Islet of Langerhans (tissue), 1 donor: ENCODE measurements at regions not wholly inside any gene's neighbourhood (a gene's known extent, or its start where the extent isn't known, plus 50 kb on each side); places are given as distances from the start of the nearest gene placed in this dataset.
"Not testable (repeated sequence)": the region's sequence is repeated elsewhere in the genome, so short reads cannot be mapped to it uniquely, and the experiment has no call there.

Experiments used
- FAIRE-seq: peaks from one replicate; lab custom pipeline; 2011; peaks lifted over from hg19 to GRCh38; lab: Jason Lieb, UNC

DNA sequence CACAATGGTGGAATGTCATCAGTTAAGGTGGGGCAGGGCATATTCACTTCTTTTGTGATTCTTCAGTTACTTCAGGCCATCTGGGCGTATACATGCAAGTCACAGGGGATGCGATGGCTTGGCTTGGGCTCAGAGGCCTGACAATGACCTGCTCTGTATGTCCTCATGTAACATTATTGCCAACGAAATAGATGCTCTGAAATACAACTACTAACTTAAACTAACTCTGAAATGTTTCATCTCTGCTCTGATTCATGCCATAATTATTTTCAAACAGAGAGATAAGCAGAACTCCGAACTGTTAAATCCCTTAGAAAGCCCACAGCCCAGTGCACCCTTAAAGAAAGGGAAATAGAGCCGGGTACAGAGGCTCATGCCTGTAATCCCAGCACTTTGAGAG is 832.7 kb upstream of the PRKX start:
- not testable (repeated sequence) for FAIRE-seq

DNA sequence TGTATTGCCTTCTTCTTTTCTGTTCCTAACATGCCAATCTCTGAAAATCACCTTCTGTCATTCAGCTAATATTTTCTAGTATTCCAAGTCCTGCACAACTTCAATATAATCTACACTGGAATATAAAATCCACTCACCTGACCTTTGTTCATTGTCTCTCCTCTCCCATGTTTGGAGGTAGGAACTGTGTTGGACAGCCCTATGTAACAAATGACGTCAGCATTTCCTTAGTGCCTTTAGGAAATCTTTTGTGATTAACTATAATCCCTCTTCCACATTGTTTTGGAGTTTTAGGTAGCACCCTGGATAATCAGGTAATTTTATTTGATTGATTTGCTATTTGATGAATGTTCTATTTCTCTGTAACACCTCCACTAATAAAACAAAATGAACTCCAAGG is 814.8 kb upstream of the PRKX start:
- no peak for FAIRE-seq

DNA sequence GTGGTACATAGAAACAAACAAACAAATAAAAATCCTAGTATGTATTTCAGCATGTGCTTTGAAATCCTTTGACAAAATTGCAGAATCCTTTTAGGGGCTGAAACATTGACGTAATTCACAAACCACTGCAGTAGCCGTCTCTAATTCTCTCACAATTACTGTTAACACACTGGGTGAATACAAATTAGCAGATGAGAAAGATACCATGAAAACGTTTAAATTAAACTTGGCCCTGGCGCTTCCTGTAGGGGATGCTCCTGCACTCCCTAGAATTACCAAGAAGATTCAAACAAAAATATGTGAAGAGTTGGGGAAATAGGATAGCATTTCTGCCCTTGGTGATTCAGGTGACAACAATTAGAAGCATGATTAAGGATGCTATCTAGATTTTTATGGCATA is 772.5 kb upstream of the PRKX start:
- no peak for FAIRE-seq

DNA sequence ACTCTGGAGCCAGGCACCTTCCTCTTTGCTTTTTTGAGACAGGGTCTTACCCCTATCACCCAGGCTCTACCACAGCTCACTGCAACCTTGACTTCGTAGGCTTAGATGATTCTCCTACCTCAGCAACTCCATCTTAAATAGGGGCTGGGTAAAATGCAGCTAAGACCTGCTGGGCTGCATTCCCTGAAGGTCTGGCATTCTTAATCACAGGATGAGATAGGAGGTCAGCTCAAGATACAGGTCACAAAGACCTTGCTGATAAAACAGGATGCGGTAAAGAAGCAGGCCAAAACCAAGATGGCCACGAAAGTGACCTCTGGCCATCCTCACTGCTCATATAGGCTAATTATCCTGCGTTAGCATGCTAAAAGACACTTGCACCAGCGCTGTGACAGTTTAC is 770.8 kb upstream of the PRKX start:
- FAIRE-seq: no peak

DNA sequence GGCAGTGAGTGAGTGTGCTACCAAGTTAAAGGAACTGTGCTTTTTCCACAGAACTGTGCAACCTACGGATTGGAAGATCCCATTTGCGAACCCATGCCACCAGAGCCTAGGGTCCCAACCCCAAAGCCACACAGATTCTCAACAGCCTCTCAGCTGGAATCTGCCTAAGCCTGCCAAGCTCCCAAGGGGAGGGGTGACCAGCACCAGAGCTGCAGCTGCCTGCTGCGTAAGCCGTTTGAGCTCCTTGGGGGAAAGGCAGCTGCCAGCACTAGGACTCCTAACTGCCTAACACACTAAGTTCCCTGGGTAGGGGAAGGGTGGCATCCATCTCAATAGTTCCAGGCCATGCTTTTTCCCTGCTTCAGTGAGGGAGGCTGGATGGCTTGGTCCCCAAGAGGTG is 738.1 kb upstream of the PRKX start:
- FAIRE-seq: no peak

DNA sequence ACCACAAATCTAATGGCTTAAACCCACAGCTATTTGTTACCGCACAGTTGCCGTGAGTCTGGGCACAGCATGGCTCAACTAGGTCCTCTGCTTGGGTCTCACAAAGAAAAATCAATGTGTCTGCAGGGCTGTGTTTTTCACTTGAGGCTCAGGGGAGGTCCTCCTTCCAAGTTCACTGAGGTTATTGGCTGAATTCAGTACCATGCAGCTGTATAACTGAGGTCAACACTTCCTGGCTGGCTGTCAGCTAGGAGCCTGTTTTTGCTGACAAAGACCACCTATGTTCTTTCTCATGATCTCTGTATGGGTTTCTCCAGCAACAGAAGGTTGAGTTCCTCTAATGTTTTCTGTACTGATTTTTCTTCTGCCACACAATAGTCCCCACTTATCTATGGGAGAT is 736.7 kb upstream of the PRKX start:
- no peak for FAIRE-seq

DNA sequence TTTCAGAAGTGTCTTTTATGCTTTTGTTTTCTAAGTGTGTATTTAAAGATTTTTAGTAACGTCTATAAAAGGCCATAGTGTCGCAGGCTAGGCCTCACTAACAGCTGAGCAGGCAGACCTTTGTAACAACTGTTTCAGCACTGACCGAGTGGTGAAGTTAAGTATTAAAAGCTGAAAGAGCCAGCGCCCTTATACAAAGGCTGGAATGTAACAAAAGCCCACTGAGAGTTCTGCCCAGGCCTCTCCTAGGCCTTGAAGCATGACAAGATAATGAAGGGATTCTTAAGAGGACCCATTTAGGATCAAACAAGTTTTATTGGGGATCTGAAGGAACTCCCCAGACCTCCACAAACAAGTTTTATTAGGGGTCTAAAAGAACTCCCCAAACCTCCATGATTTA is 722.5 kb upstream of the PRKX start:
- no peak for FAIRE-seq

DNA sequence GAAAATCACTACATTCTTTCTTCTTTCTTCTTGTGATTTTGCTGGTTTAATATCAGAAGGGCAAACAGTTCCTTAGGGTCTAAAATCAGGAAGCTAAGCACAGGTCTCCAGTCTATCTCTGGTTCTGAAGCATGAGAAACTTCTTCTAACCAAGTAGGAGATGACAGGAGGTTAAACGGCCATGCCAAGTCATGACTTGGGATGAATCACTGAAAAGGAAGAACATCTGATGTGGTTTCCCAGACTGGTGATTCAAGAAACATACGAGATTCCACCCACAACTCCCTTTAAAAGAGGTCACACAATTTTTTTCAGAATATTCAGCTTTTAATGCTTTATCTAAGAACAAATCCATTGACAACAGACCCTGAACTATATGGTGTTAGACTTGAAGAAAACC is 684.0 kb upstream of the PRKX start:
- FAIRE-seq: no peak

DNA sequence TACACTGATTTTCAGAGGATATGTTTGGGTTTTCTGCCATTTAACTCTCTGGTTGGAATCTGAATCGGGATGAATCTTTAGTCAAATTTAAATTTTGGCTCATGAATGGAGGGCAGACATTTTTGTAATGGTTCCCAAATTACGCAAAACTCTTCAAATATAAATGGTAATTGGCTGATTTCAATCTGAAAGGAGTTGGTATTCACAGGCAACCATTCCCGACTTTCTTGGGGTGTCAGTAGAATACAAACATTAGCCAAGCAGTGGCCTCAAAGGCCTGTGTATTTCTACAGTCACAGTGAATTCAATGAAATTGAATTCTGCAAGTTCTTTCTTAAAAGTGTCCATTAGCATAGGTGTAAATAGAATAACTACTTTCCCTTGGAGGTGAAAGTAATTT is 668.8 kb upstream of the PRKX start:
- no peak for FAIRE-seq

DNA sequence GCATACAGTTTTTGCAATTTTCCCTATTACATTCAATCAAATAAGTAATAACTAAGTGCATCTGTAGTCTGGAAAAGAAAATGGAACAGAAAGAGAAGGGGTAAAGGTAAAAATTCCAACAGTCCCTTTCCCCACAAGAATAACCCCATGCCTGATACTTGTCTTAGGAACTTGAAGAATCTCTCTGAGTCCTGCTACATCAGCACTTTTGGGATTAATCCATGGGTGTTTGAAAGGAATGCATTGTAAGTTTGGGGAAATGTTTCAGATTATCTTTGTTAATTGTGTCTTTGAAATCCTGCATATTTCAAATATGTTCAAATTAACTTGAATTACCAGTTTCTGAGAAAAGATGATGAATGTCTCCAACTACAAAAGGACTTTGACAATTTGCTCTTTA is 667.3 kb upstream of the PRKX start:
- no peak for FAIRE-seq

DNA sequence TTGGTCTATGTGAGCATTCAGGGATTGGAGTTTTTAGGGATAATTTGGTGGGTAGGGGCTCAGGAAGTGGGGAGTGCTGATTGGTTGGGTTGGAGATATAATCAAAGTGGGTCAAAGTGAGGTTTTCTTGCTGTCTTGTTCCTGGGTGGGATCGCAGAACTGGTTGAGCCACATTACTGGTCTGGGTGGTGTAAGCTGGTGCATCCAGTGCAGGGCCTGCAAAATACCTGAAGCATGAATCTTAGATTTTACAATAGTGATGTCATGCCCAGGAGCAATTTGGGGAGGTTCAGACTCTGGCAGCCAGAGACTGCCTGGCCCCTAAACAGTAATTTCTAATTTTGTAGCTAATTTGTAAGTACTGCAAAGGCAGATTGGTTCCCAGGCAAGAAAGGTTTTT is 665.6 kb upstream of the PRKX start:
- no peak for FAIRE-seq

DNA sequence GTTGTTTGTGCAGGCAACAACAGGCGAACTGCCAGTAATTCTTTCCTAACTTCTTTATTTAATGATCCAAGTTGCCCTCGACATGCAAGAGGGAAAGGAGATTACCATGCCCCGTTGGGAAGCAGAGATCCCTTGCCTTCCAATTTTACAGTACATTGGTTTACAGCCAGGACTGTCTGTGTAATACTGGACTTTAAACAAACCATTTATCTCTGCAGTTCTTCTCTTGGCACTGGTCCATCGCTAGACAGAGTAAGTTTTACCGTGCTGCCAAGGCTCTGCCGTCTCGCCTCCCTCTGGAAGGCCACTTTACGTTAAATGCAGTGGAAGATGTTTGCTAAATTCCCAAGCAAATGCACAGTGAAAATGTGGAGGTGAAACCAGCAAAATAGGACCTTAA is 660.3 kb upstream of the PRKX start:
- FAIRE-seq: no peak

DNA sequence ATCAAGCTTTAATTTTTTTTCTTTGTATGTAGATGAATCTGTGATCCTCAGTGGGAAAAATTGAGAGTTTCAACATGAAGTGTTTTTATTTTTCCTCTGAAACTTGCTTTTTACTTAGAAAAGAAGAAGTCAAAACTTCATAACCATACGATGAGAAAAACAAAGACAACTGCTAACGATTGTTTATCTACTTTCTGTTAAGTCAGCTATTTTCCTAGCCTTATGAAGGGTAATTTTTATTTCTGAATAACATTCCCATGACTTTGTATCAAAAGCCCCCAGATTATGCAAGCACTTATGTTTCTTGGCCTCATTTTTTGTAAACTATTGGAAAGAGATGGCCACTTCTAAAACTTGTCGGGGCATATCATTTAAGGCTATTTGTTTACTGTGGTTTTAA is 645.1 kb upstream of the PRKX start:
- no peak for FAIRE-seq

DNA sequence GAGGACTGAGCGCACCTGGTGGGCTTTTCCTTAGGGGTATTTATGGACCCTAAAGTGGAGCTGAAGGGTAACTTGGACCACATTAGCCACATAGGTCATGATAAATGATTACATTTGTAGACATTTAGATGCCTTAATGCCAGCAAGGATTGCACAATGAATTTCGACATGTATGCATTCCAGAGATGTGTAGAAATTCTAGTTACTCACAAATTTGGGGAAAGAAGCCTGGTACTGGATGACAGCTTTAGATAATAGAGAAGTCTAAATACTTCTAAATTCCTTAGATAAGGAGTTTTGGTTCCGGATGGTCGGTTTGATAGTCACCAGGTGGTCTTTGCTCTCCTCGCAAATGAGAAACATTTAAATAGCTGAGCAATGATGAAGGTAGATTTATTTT is 609.5 kb upstream of the PRKX start:
- FAIRE-seq: no peak

DNA sequence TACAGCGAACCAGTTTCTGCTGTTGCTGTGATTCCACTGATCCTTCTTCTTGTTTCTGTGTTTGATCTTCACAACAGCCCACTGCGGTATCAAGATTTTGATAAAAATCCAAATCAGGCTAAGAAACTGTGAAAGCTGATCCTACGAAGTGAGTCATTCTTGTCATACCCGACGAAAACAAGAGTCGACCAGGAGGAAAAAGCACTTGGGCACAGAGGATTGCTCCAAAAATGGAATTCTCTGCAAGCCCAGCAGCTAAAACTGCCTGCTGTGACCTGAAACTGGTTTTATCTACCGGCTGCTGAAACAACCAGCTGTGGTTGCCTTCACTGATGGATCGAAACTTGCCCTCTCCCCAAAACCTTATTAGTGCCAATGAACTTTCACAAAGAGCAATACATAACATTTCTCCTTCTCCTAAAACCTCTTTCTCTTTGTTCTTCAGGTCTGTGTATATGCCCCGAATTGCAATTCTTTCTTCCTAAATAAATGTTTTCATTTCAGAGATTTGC is 607.0 kb upstream of the PRKX start:
- no peak for FAIRE-seq

DNA sequence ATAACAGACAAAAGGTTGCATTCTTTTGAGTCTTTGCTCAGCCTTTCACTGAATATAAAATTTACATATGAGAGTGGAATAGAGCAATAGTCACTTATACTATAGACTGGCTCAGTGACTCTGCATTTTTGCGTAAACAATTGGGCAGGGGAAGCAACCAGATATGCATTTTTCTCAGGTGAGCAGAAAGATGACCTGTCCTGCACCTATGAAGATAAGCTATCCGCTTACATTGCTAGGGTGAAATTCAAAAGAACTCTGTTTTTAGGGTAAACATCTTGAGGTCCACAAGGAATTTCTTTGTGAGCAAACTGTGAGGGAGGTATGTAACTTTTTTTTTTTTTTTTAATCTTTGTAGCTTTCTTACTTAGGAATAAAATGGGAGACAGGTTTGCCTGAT is 602.4 kb upstream of the PRKX start:
- no peak for FAIRE-seq

DNA sequence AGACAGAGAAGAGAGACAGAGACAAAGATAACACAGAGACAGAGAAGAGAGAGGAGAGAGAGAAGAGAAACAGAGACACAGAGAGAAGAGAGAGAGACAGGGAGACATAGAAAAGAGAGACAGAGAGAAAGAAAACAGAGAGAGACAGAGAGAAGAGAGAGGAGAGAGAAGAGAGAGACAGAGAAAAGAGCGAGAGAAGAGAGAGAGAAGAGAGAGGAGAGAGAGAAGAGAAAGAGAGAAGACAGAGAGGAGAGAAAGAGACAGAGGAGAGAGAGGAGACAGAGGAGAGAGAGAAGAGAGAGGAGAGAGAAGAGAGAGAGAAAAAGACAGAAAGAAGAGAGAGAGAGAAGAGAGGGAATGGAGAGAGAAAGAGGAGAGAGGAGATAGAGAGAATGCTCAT is 601.1 kb upstream of the PRKX start:
- no peak for FAIRE-seq

DNA sequence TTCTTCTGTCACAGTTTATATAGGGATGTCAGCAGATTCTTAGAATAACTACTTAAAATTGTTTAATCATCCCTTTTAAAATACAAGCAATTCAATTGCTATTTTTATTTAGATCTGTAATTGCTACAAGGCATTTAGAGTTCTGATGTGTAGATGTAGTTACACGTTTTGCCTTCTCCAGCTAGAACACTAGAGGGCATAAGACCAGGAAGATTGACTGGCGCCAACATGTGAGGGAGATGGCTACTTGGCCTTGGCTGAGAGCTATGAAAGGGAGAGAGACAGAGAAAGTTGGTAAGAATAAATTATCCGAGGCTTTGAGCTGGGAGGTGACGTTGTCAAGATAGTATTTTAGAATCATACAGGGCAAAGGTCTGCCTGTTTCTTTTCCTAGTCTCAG is 563.7 kb upstream of the PRKX start:
- no peak for FAIRE-seq

DNA sequence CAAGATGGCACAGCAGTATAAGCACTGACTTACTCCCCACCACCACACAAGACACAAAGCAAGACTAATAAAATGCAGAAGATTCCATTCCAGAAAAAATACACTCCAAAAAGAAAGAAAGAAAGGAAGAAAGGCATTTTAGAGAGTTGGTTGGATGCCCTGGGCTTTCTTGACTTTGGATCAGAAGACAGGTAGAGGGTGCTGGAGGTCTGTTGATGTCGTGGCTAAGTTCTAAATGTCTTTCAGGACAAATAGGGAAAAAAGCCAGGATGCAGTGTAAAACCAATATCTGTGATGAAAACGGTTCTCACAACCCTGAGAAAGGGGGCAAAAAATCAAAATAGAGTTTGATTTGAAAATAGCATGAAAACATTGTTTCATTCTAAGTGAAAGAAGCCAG is 555.2 kb upstream of the PRKX start:
- FAIRE-seq: no peak

DNA sequence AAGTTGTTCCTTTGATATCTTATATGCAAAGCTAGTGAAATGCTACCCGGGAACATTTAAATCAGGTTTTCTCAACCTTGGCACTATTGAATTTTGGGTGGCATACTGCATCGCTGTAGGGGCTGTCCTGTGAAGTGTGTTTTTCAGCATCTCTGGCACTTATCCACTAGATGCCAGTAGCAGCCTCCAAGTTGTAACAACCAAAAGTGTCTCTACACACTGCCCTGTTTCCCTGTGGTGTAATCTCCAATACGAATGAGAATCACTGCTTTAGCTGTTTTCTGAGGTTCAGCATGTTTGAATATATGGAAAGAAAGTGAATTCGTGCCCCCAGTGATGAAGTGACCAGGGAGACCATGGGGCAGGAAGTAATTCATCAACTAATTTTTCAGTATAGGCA is 551.6 kb upstream of the PRKX start:
- FAIRE-seq: no peak

DNA sequence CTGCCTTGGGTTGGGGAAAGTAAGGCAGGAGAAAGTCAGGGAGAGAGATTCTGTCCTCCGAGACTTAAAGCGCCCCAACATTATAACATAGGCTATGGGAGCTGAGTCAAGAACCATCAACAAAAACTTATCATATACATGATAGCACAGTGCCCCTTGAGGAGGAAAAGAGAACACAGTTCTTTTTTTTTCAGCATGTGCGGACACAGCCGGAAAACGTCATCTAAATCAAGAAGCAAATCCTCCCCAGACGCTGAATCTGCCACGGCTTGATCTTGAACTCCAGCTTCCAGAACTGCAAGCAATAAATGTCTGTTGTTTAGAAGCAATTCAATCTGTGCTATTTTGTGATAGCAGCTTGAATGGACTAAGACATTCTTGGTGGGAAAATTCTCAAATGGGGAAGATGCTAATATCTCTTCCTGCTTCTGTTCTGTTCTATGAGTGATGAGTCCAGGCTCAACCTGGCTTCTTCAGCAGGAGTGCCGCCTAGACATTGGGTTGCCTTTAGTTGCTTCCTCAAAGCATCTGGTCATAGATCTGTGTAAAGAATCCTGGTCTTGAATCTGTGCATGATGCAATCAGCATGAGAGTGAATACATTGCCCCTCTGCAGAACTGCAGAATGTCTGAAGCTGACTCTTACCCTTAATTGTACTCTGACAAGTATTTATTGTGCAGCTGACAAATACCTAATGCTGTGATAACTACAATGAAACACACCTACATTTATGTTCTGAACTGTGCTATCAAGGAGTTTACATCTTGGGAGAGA is 549.8 kb upstream of the PRKX start:
- FAIRE-seq: peak; percentile 68

DNA sequence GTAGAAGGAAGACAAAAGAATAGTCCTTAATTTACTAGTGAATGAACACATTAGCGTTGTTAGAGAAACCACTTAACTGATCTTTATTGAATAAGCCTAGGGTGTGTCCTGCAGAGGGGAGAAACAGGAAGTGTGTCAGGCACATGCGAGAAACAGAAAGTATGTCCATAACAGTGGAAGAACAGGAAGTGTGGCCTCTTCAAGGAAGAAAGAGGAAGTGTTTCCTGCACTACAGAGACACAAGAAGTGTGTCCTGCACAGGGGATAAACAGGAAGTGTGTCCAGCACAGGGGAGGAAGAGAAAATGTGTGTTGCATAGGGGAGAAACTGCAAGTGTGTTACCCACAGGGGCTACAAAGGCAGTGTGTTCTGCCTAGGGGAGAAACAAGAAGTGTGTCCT is 539.6 kb upstream of the PRKX start:
- FAIRE-seq: peak; percentile 53

DNA sequence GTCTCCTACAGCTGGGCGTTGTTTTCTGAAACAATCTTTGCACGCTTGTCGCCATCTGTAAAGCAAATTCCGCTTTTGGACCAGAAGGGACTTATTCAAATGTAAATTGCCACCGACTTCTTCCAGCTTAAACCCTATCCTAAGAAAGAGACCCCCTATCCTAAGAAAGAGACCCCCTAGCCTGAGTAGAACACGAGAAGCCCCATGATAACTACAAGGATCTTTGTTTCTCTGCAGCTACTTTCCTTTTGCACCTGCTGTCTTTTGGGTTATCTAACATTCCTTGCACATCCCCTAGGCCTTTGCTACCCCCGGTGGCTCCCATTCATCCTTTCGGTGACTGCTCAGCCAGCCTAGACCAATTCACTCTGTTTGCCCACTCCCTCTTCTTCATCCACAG is 536.0 kb upstream of the PRKX start:
- FAIRE-seq: no peak

DNA sequence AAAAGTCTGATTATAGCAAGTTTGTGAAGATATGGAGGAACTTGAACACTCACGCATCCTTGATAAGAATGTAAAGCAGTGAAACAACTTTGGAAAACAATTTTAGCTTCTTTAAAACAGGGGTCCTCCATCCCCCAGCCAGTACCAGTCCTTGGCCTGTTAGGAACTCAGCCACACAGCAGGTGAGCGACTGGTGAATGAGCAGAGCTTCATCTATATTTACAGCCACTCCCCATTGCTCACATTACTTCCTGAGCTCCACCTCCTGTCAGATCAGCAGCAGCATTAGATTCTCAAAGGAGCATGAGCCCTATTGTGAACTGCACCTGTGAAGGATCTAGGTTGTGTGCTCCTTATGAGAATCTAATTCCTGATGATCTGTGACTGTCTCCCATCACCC is 530.3 kb upstream of the PRKX start:
- no peak for FAIRE-seq
